Tibial nerve (tissue), 4 donors: ENCODE measurements at regions not wholly inside any gene's neighbourhood (a gene's known extent, or its start where the extent isn't known, plus 50 kb on each side); places are given as distances from the start of the nearest gene placed in this dataset.

ENCODE experiments used
- DNase-seq, 2 donors: peaks; one replicate each; pipeline ENCODE4 v3.0.0-alpha.2; 2019; ENCODE audit warnings: low spot score in 2 of 2
- H3K27ac ChIP-seq, 4 donors: fragments of 200-600 bp; sonication (generic) in 3 of 4; one replicate each; pipeline ENCODE4 v1.5.1; 2017 to 2019; ENCODE audit warnings: mild to moderate bottlenecking in 1 of 4
- H3K27me3 ChIP-seq, 2 donors: fragments of 200-600 bp; sonication (generic) in 1 of 2; one replicate each; pipeline versions ENCODE4 v1.5.1 to v1.6.0; 2017 to 2019
- H3K36me3 ChIP-seq, 3 donors: fragments of 200-600 bp; sonication (generic); one replicate each; pipeline ENCODE4 v1.5.1; 2018 to 2019
- H3K4me1 ChIP-seq, 4 donors: fragments of 200-600 bp; sonication (generic) in 3 of 4; one replicate each; pipeline ENCODE4 v1.5.1; 2017 to 2019
- H3K4me3 ChIP-seq, 4 donors: fragments of 200-600 bp; sonication (generic) in 3 of 4; one replicate each; pipeline ENCODE4 v1.5.1; 2017 to 2019; ENCODE audit warnings: mild to moderate bottlenecking in 1 of 4, moderate library complexity in 1 of 4
- H3K9me3 ChIP-seq, 4 donors: fragments of 200-600 bp; sonication (generic) in 3 of 4; one replicate each; pipeline ENCODE4 v1.5.1; 2017 to 2019
- EP300 ChIP-seq, 2 donors: sonication (generic); formaldehyde crosslinking; IDR thresholded peaks; one replicate each; pipeline ENCODE4 v1.6.1; 2017; ENCODE audit warnings: antibody characterized with exemption in 2 of 2, mild to moderate bottlenecking in 1 of 2
- POLR2A ChIP-seq, 2 donors: fragments of 450-650 bp; IDR thresholded peaks; one replicate each; pipeline ENCODE4 v1.6.1; 2017; ENCODE audit warnings: antibody characterized with exemption in 2 of 2, mild to moderate bottlenecking in 2 of 2, moderate library complexity in 2 of 2
- WGBS, 2 donors: methylation state at CpG; one replicate each; pipeline ENCODE4 v1.1.5; 2018; 5-methylcytosine and 5-hydroxymethylcytosine counted together
- TF ChIP-seq, protein P1 (sequence below), 5 experiments: fragments of 200-600 bp in 3 of 5; fragments of 450-650 bp in 2 of 5; sonication (generic) in 3 of 5; IDR thresholded peaks; one replicate each; pipeline ENCODE4 v1.5.1; 2016 to 2019; ENCODE audit warnings: antibody characterized with exemption in 5 of 5, mild to moderate bottlenecking in 3 of 5, moderate library complexity in 2 of 5

DNA sequence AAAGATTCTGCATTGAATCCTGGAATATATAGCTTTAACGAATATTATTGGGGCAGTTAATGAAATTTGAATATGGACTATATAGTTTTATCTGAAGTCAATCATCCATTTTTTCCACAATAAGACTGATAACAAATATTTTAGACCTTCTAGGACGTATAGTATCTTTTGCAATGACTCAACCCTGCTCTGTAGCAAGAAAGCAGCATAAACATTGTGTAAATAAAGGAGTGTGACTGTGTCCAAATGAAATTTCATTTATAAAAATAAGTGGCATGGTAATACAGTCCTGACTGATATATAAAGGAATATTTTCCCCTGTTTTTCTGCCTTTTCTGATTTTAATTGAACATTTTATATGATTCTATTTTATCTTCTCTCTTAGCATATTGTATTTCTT is 947.7 kb upstream of the SLIT2 start:
- no peak for DNase-seq
- TF ChIP-seq POLR2A (IDR thresholded peaks at IDR 0.05) (no peak), EP300 (IDR thresholded peaks at IDR 0.05) (no peak)
- TF ChIP-seq, protein P1, sequence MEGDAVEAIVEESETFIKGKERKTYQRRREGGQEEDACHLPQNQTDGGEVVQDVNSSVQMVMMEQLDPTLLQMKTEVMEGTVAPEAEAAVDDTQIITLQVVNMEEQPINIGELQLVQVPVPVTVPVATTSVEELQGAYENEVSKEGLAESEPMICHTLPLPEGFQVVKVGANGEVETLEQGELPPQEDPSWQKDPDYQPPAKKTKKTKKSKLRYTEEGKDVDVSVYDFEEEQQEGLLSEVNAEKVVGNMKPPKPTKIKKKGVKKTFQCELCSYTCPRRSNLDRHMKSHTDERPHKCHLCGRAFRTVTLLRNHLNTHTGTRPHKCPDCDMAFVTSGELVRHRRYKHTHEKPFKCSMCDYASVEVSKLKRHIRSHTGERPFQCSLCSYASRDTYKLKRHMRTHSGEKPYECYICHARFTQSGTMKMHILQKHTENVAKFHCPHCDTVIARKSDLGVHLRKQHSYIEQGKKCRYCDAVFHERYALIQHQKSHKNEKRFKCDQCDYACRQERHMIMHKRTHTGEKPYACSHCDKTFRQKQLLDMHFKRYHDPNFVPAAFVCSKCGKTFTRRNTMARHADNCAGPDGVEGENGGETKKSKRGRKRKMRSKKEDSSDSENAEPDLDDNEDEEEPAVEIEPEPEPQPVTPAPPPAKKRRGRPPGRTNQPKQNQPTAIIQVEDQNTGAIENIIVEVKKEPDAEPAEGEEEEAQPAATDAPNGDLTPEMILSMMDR (IDR thresholded peaks at IDR 0.05) = no peak
- Histone ChIP-seq H3K27me3 (no peaks in the 10 kb centered on the region), H3K36me3 (no peaks in the 10 kb centered on the region), H3K9me3 (no peaks in the 10 kb centered on the region), H3K27ac (no peak overlapping the region), H3K4me3 (no peak overlapping the region), H3K4me1 (no peaks in the 10 kb centered on the region)
- 75 to 83% methylated on average over 2 of the region's 2 CpGs for WGBS, 2 donors

DNA sequence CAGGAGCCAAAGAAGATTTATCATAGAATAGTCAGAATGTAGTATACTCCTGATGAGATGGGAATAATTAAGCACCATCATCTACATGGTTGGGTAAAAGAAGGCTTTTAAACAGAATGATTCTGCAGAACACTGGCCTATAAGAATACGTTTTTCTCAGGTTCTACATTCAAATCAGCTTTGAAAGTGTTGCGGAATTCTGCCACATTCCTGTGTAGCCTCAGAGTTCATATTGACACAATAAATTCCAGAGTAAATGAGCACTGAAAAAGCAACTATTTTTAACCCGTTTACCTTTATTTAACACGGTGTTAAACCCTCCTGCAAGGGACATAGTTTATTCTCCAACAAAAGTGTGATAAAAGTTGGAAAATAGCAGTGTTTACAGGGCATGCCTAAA is 950.2 kb upstream of the SLIT2 start:
- Histone ChIP-seq H3K9me3 (no peaks in the 10 kb centered on the region), H3K27me3 (no peaks in the 10 kb centered on the region), H3K27ac (no peak overlapping the region), H3K4me3 (no peak overlapping the region), H3K36me3 (no peaks in the 10 kb centered on the region), H3K4me1 (no peaks in the 10 kb centered on the region)
- WGBS, 2 donors = 50 to 56% methylated on average over 4 of the region's 4 CpGs
- no peak for DNase-seq
- TF ChIP-seq, protein P1 (IDR thresholded peaks at IDR 0.05) = no peak

DNA sequence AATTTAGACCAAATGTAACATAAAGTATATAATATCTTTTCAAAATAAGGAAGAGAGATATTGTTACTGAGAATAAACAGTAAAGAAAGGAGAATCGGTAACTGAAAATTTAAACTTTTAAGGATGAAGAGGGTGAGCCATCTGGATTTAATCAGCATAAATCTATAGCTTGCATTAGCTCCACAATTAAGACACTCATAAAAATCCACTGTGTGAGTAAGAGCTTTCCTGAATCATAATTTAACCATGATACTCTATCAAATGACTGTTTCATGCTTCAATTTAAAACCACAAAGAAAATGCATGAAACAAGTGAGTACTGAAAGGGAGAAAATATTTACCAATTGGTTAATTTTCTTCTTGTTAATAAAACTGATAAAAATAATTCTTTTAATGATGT is 951.5 kb upstream of the SLIT2 start:
- no peaks in the 10 kb centered on the region for H3K36me3 ChIP-seq
- no peaks in the 10 kb centered on the region for H3K27me3 ChIP-seq
- TF ChIP-seq, protein P1 (IDR thresholded peaks at IDR 0.05) = no peak
- TF ChIP-seq POLR2A (IDR thresholded peaks at IDR 0.05) = no peak
- TF ChIP-seq EP300 (IDR thresholded peaks at IDR 0.05) = no peak
- no peak for DNase-seq
- no peaks in the 10 kb centered on the region for H3K4me1 ChIP-seq
- H3K4me3 ChIP-seq = no peak overlapping the region
- WGBS, 2 donors = 67 to 77% methylated on average over 1 of the region's 1 CpG
- no peaks in the 10 kb centered on the region for H3K9me3 ChIP-seq
- no peak overlapping the region for H3K27ac ChIP-seq

DNA sequence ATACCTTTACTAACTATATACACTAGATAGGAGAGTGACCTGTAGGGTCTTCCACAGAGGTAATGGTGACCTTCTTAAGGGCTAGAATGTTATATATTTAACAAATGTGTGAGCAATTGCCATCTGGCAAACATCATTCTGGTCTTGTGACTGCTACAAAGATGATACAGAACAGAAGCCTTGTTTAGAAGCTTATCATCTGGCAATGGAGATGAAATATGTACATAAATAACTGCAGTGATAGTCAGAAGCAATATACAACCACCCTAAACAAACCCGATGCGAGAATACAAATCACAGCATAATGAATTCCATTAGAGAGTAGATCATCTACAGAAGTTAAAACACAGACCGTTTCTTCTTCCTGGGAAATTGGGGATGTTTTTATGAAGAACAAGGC is 952.7 kb upstream of the SLIT2 start:
- Histone ChIP-seq H3K27me3 (no peaks in the 10 kb centered on the region), H3K27ac (no peak overlapping the region), H3K36me3 (no peaks in the 10 kb centered on the region), H3K9me3 (peaks cover 0 to 6% (median 1%) of the 10 kb centered on the region in 4 donors), H3K4me1 (no peaks in the 10 kb centered on the region), H3K4me3 (no peak overlapping the region)
- 43 to 45% methylated on average over 3 of the region's 3 CpGs for WGBS, 2 donors
- TF ChIP-seq EP300 (IDR thresholded peaks at IDR 0.05) (no peak), POLR2A (IDR thresholded peaks at IDR 0.05) (no peak)
- TF ChIP-seq, protein P1 (IDR thresholded peaks at IDR 0.05) = no peak
- no peak for DNase-seq

DNA sequence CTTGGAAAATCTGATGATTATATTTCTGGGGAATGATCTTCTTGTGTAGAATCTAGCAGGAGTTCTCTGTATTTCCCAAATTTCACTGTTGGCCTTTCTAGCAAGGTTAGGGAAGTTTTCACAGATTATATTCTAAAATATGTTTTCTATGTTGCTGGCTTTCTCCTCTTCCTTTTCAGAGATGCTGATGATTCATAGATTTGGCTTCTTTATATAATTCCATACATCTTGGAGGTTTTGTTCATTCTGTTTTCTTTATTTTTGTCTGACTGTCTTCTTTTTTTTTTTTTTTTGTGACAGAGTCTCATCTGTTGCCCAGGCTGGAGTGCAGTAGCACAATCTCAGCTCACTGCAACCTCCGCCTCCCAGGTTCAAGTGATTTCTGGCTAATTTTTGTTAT is 957.9 kb upstream of the SLIT2 start:
- Histone ChIP-seq H3K4me3 (no peak overlapping the region), H3K27me3 (no peaks in the 10 kb centered on the region), H3K27ac (no peak overlapping the region), H3K4me1 (no peaks in the 10 kb centered on the region), H3K9me3 (peaks cover 0 to 27% (median 7%) of the 10 kb centered on the region in 4 donors), H3K36me3 (no peaks in the 10 kb centered on the region)
- no peak for DNase-seq
- WGBS, 2 donors = 95 to 100% methylated on average over 1 of the region's 1 CpG
- TF ChIP-seq POLR2A (IDR thresholded peaks at IDR 0.05) (no peak), EP300 (IDR thresholded peaks at IDR 0.05) (no peak)
- TF ChIP-seq, protein P1 (IDR thresholded peaks at IDR 0.05) = no peak
